PC-9 (cell line): ENCODE measurements at regions not wholly inside any gene's neighbourhood (a gene's known extent, or its start where the extent isn't known, plus 50 kb on each side); places are given as distances from the start of the nearest gene placed in this dataset.

Experiments
- BruUV-seq: library from RNA; stranded (reverse); fragments of 400-500 nt; replicated peaks from 2 replicates; lab custom pipeline; 2021; lab: Mats Ljungman, UMichigan
- CTCF ChIA-PET: fragments of 300-600 bp; sonication (Branson Sonifier 250); formaldehyde crosslinking; loops from one replicate; lab custom pipeline; 2022; ENCODE audit warnings: antibody characterized with exemption; lab: Charles Lee
- POLR2A ChIA-PET: fragments of 300-600 bp; sonication (Branson Sonifier 250); formaldehyde crosslinking; loops from one replicate; lab custom pipeline; 2022; ENCODE audit warnings: antibody characterized with exemption; ENCODE audit not compliant: unreplicated experiment; lab: Charles Lee
- DNase-seq, 2 experiments: peaks; one replicate each; pipeline versions ENCODE4 v3.0.0 to v3.0.0-alpha.2; 2015 to 2022; ENCODE audit warnings: mixed read lengths in 1 of 2
- H2AFZ ChIP-seq: fragments of 200-600 bp; sonication (generic); 2 replicates; pipeline ENCODE4 v1.8.1; 2017; ENCODE audit warnings: antibody characterized with exemption
- H3F3A ChIP-seq: fragments of 200-600 bp; sonication (generic); 2 replicates; pipeline ENCODE4 v1.8.1; 2017; ENCODE audit warnings: antibody characterized with exemption, mild to moderate bottlenecking, low read depth; ENCODE audit not compliant: insufficient read depth
- H3K27ac ChIP-seq: fragments of 200-600 bp; sonication (generic); 2 replicates; pipeline ENCODE4 v1.6.1; 2016; ENCODE audit warnings: mixed run types
- H3K27me3 ChIP-seq: fragments of 200-600 bp; sonication (generic); 2 replicates; pipeline ENCODE4 v1.6.1; 2016; ENCODE audit warnings: low read depth, mixed run types; ENCODE audit not compliant: insufficient read depth
- H3K36me3 ChIP-seq: fragments of 200-600 bp; sonication (generic); 2 replicates; pipeline ENCODE4 v1.6.1; 2016; ENCODE audit warnings: low read depth, mixed run types
- H3K4me1 ChIP-seq: fragments of 200-600 bp; sonication (generic); replicated peaks from 2 replicates; pipeline ENCODE4 v1.6.1; 2016; ENCODE audit warnings: mixed run types; ENCODE audit not compliant: insufficient read depth
- H3K4me2 ChIP-seq: fragments of 200-600 bp; sonication (generic); 2 replicates; pipeline ENCODE4 v1.6.1; 2017; ENCODE audit warnings: mixed run types
- H3K4me3 ChIP-seq: fragments of 200-600 bp; sonication (generic); 2 replicates; pipeline ENCODE4 v1.6.1; 2016; ENCODE audit warnings: mixed run types
- H3K79me2 ChIP-seq: fragments of 200-600 bp; sonication (generic); 2 replicates; pipeline ENCODE4 v1.6.1; 2017; ENCODE audit warnings: low read depth, mixed run types
- H3K9me2 ChIP-seq: fragments of 200-600 bp; sonication (generic); 2 replicates; pipeline ENCODE4 v1.8.1; 2017; ENCODE audit warnings: mild to moderate bottlenecking; ENCODE audit not compliant: insufficient read depth
- H3K9me3 ChIP-seq: fragments of 200-600 bp; sonication (generic); 2 replicates; pipeline ENCODE4 v1.8.1; 2016; ENCODE audit warnings: low read depth; ENCODE audit not compliant: insufficient read depth
- H4K20me1 ChIP-seq: fragments of 200-600 bp; sonication (generic); 2 replicates; pipeline ENCODE4 v1.8.1; 2017; ENCODE audit not compliant: insufficient read depth
- EZH2 ChIP-seq: fragments of 200-600 bp; sonication (generic); IDR thresholded peaks from 2 replicates; pipeline ENCODE4 v1.8.0; 2017; ENCODE audit warnings: antibody characterized with exemption, low read depth
- intact Hi-C: fragments of 100-400 bp; cut with micrococcal nuclease; formaldehyde crosslinking; loops from one replicate; pipeline ENCODE4 v1.10.0; 2022; ENCODE audit not compliant: unreplicated experiment
- TF ChIP-seq, protein P1 (sequence below): fragments of 200-600 bp; sonication (generic); conservative IDR thresholded peaks from 2 replicates; pipeline ENCODE4 v1.6.1; 2017; ENCODE audit warnings: mixed run types, antibody characterized with exemption, mild to moderate bottlenecking, moderate library complexity

DNA sequence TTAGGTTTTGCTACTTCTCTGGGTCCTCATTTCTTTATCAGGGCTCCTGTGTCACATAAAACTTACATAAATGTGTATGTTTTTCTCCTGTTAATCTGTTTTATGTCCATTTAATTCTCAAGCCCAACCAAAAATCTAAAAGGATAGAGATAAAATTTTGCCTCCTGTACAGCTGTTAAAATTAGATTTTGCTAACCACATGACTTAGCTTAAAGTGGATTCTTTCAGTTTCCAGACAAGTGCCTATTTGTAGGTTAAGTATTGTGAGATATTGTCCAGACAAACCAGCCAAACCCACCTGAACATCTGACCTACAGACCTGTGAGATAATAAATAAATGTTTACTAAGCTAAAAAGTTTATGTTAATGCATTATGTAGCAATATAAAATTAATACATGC, 465.5 kb downstream of the SI start:
- CTCF ChIA-PET: no interaction called here
- no peaks in the 10 kb centered on the region for H3K4me1 ChIP-seq
- no peak overlapping the region for H3K4me2 ChIP-seq
- no peak for DNase-seq
- H3K4me3 ChIP-seq: no peak overlapping the region
- H3K9me3 ChIP-seq: no peaks in the 10 kb centered on the region
- H3K27ac ChIP-seq: no peak overlapping the region
- intact Hi-C loops: no loop called here
- no peaks in the 10 kb centered on the region for H4K20me1 ChIP-seq
- H3K79me2 ChIP-seq: no peaks in the 10 kb centered on the region
- H3K9me2 ChIP-seq: no peaks in the 10 kb centered on the region
- no peaks in the 10 kb centered on the region for H3K36me3 ChIP-seq
- H2AFZ ChIP-seq: no peak overlapping the region
- TF ChIP-seq EZH2: no peak
- TF ChIP-seq, protein P1, sequence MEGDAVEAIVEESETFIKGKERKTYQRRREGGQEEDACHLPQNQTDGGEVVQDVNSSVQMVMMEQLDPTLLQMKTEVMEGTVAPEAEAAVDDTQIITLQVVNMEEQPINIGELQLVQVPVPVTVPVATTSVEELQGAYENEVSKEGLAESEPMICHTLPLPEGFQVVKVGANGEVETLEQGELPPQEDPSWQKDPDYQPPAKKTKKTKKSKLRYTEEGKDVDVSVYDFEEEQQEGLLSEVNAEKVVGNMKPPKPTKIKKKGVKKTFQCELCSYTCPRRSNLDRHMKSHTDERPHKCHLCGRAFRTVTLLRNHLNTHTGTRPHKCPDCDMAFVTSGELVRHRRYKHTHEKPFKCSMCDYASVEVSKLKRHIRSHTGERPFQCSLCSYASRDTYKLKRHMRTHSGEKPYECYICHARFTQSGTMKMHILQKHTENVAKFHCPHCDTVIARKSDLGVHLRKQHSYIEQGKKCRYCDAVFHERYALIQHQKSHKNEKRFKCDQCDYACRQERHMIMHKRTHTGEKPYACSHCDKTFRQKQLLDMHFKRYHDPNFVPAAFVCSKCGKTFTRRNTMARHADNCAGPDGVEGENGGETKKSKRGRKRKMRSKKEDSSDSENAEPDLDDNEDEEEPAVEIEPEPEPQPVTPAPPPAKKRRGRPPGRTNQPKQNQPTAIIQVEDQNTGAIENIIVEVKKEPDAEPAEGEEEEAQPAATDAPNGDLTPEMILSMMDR: no peak
- no peaks in the 10 kb centered on the region for H3F3A ChIP-seq
- no peaks in the 10 kb centered on the region for H3K27me3 ChIP-seq
- POLR2A ChIA-PET: no interaction called here
- no TSS peak for BruUV-seq

- Histone ChIP-seq H3K4me1 (no peaks in the 10 kb centered on the region), H2AFZ (no peak overlapping the region), H3K27ac (no peak overlapping the region), H3K36me3 (no peaks in the 10 kb centered on the region), H3F3A (no peaks in the 10 kb centered on the region), H3K9me2 (no peaks in the 10 kb centered on the region), H4K20me1 (no peaks in the 10 kb centered on the region), H3K27me3 (no peaks in the 10 kb centered on the region), H3K79me2 (no peaks in the 10 kb centered on the region), H3K4me2 (no peak overlapping the region), H3K9me3 (no peaks in the 10 kb centered on the region), H3K4me3 (no peak overlapping the region)
- no TSS peak for BruUV-seq
- ChIA-PET POLR2A (no interaction called here), CTCF (no interaction called here)
- TF ChIP-seq EZH2: no peak
- TF ChIP-seq, protein P1: no peak
- no peak for DNase-seq
- intact Hi-C loops: no loop called here
These were observed 469.6 kb downstream of the SI start for GRCh38 chr3:164608554-164609276.

DNA sequence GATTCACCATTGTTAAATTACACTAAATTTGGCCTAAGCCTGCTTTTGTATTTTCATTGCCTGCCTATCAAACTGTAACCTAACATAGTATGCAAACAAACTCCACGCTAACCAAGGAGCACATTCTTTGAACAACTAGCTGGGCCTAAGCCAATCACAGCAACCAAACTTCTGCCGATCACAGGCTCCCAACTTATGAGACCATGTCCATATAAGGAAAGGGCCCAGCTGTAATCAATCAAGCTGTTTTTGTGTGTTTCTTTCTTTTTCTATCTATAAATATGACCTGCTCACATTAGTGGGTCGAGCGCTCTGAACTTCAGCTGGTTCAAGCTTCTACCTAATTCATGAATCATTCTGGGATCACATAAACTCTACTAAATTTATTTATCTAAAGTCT, 473.6 kb downstream of the SI start:
- intact Hi-C loops: no loop called here
- no peaks in the 10 kb centered on the region for H4K20me1 ChIP-seq
- no peak overlapping the region for H3K4me3 ChIP-seq
- H3K27ac ChIP-seq: no peak overlapping the region
- DNase-seq: no peak
- H3K79me2 ChIP-seq: no peaks in the 10 kb centered on the region
- no peaks in the 10 kb centered on the region for H3K27me3 ChIP-seq
- CTCF ChIA-PET: no interaction called here
- no TSS peak for BruUV-seq
- TF ChIP-seq EZH2: no peak
- TF ChIP-seq, protein P1: no peak
- no peak overlapping the region for H3K4me2 ChIP-seq
- H3K9me2 ChIP-seq: no peaks in the 10 kb centered on the region
- H3K9me3 ChIP-seq: no peaks in the 10 kb centered on the region
- H3K4me1 ChIP-seq: no peaks in the 10 kb centered on the region
- no peaks in the 10 kb centered on the region for H3F3A ChIP-seq
- no peaks in the 10 kb centered on the region for H3K36me3 ChIP-seq
- POLR2A ChIA-PET: no interaction called here
- H2AFZ ChIP-seq: no peak overlapping the region
